ENCODE measurements at regions not wholly inside any gene's neighbourhood (a gene's known extent, or its start where the extent isn't known, plus 50 kb on each side); places are given as distances from the start of the nearest gene placed in this dataset.

GRCh38 chr17:71301063-71301462 lies 819.8 kb upstream of the SOX9 start:
- TF ChIP-seq POLR2AphosphoS5 (IDR thresholded peaks at IDR 0.05) (no peak), CTCF (IDR thresholded peaks at IDR 0.05) (no peak), POLR2A (IDR thresholded peaks at IDR 0.05) (no peak)

All from stomach (tissue), 4 donors.